Retinal pigment epithelial cell (primary cell): ENCODE measurements at regions not wholly inside any gene's neighbourhood (a gene's known extent, or its start where the extent isn't known, plus 50 kb on each side); places are given as distances from the start of the nearest gene placed in this dataset.

ENCODE experiments used
- DNase-seq: peaks from one replicate; pipeline ENCODE4 v3.0.0-alpha.2; 2010; ENCODE audit warnings: low read depth
- H3K4me3 ChIP-seq: 2 replicates; pipeline ENCODE4 v1.5.1; 2011; ENCODE audit warnings: mild to moderate bottlenecking, low read length, control low read depth, moderate library complexity
- CTCF ChIP-seq: conservative IDR thresholded peaks from 2 replicates; pipeline ENCODE4 v1.5.1; 2011; ENCODE audit warnings: low read depth, low read length, control low read depth, inconsistent platforms

- H3K4me3 ChIP-seq, result no peak overlapping the region
- no peak for DNase-seq
- TF ChIP-seq CTCF, result no peak
These were observed 818.5 kb downstream of the XPNPEP1 start for GRCh38 chr10:109104806-109105205.

GRCh38 chr10:109103278-109103677 is 820.0 kb downstream of the XPNPEP1 start:
- no peak for DNase-seq
- no peak overlapping the region for H3K4me3 ChIP-seq
- TF ChIP-seq CTCF, result no peak

DNA sequence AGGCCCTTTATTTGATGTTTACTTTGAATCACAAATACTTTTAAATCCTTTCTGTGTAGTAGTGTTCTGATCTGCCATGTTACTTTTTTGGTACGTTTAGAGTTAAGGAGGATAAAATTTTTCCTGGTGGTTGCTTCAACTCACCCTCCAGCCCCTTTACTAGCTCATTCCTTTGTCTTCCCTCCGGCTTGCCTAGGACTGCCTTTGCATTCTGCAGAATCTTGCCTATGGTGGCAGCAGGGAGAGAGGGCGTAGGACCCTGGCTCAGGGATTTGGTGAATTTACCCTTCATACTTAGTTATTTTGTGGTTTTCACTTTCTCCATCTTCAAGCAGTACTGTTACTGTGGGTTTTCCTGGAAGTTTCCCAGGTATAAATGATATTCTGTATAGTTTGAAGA is 833.5 kb downstream of the XPNPEP1 start:
- no peak for DNase-seq
- TF ChIP-seq CTCF, result no peak
- H3K4me3 ChIP-seq, result no peak overlapping the region

GRCh38 chr10:109071539-109071938 is 851.8 kb downstream of the XPNPEP1 start:
- no peak overlapping the region for H3K4me3 ChIP-seq
- no peak for TF ChIP-seq CTCF
- DNase-seq, result no peak

DNA sequence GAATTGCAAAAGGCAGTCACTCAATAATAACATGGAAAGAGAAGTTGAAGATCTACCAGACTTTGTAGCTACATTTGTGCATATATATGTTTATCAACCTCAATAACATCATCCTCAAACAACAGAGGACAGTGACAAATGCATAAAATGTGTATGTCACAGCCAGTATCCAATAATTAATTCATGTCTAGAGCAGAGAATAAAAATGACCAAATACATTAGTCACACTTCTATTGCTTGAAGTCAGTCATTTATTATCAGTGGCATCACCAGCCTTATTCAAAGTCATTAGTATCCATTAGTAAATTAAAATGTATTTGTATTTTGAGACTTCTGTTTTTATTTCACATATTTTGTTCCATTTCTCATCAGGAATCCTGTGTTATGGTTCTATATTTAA is 852.8 kb downstream of the XPNPEP1 start:
- no peak for TF ChIP-seq CTCF
- no peak for DNase-seq
- no peak overlapping the region for H3K4me3 ChIP-seq

GRCh38 chr10:109067031-109067430 is 856.3 kb downstream of the XPNPEP1 start:
- DNase-seq, result no peak
- TF ChIP-seq CTCF, result no peak

DNA sequence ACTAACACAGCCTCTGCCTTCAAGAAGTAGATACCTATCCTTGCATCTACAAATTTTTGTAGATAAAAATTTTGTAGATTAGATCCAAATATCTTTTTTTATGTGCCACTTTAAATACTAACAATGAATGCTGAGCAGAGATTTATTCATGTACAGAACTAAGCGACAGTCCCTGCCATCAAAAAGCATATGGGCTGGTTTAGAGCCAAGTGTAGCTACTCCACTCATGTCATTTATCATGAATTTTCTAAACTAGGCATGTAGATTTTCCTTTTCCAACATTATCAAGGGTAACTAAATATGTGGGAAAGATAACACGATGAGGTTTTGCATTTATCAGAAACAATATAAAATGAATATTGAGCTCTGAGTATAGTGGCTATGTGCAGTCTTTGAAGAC is 857.5 kb downstream of the XPNPEP1 start:
- no peak for DNase-seq
- TF ChIP-seq CTCF, result no peak

More at GRCh38 chr10:109067031-109067430, 856.3 kb downstream of the XPNPEP1 start:
- no peak overlapping the region for H3K4me3 ChIP-seq

More for the DNA sequence above, 857.5 kb downstream of the XPNPEP1 start:
- no peak overlapping the region for H3K4me3 ChIP-seq
